HCT116 (cell line): ENCODE measurements at regions not wholly inside any gene's neighbourhood (a gene's known extent, or its start where the extent isn't known, plus 50 kb on each side); places are given as distances from the start of the nearest gene placed in this dataset.

Experiments used
- ATAC-seq: fragments of 200-7000 bp; cut with Tn5 transposase; 2 replicates; pipeline ENCODE4 v1.9.1; 2020; ENCODE audit warnings: mild to moderate bottlenecking, moderate library complexity
- BruUV-seq: library from RNA; stranded (reverse); fragments of 400-500 nt; replicated peaks from 2 replicates; lab custom pipeline; 2021; lab: Mats Ljungman, UMichigan
- CTCF ChIA-PET: fragments of 300-600 bp; sonication (Branson Sonifier 250); formaldehyde crosslinking; loops from one replicate; lab custom pipeline; 2021; ENCODE audit warnings: antibody characterized with exemption; lab: Charles Lee
- POLR2A ChIA-PET: fragments of 300-600, 350-600 bp; sonication (Branson Sonifier 250); formaldehyde crosslinking; loops from one replicate; lab custom pipeline; 2021; ENCODE audit warnings: antibody characterized with exemption; lab: Charles Lee
- RAD21 ChIA-PET, 2 experiments: fragments of 300-600 bp; sonication (Branson Sonifier 250); formaldehyde crosslinking; loops; one replicate each; lab custom pipeline; 2023; ENCODE audit warnings: low total read pairs in 2 of 2; ENCODE audit not compliant: uncharacterized antibody in 2 of 2, unreplicated experiment in 2 of 2, low non-redundant PET in 1 of 2; lab: Charles Lee
- DNase-seq: peaks from one replicate; pipeline ENCODE4 v3.0.0-alpha.2; 2010; ENCODE audit warnings: low read depth, low spot score
- H2AFZ ChIP-seq: fragments of 200-600 bp; shearing (Covaris generic), sonication (generic); 2 replicates; pipeline ENCODE4 v1.6.1; 2017; ENCODE audit warnings: low read depth, mixed run types, mixed read lengths, antibody characterized with exemption, low read length; ENCODE audit not compliant: poor library complexity, severe bottlenecking
- H3K27ac ChIP-seq: 2 replicates; pipeline ENCODE4 v1.5.1; 2012; ENCODE audit warnings: low read depth, low read length
- H3K27me3 ChIP-seq: fragments of 200-600 bp; sonication (generic); 2 replicates; pipeline ENCODE4 v1.6.1; 2016; ENCODE audit warnings: mixed run types, low read length, mixed read lengths; ENCODE audit not compliant: insufficient read depth
- H3K36me3 ChIP-seq, 2 experiments: fragments of 200-500 bp in 1 of 2; fragments of 200-600 bp in 1 of 2; sonication (Bioruptor generic) in 1 of 2; sonication (generic) in 1 of 2; 2 replicates each; pipeline versions ENCODE4 v1.5.1 to v1.6.1; 2014 to 2016; ENCODE audit warnings: low read length in 2 of 2, inconsistent platforms in 1 of 2, mixed read lengths in 1 of 2, mixed run types in 1 of 2; ENCODE audit not compliant: insufficient read depth in 2 of 2, control insufficient read depth in 1 of 2
- H3K4me1 ChIP-seq, 2 experiments: fragments of 200-600 bp in 1 of 2; sonication (generic) in 1 of 2; 2 replicates each; pipeline versions ENCODE4 v1.5.1 to v1.6.1; 2012 to 2017; ENCODE audit warnings: low read length in 2 of 2, inconsistent platforms in 1 of 2, mild to moderate bottlenecking in 1 of 2, mixed read lengths in 1 of 2, mixed run types in 1 of 2, moderate library complexity in 1 of 2; ENCODE audit not compliant: insufficient read depth in 2 of 2, control insufficient read depth in 1 of 2
- H3K4me2 ChIP-seq: fragments of 200-600 bp; sonication (generic); 2 replicates; pipeline ENCODE4 v1.6.1; 2017; ENCODE audit warnings: mixed run types, low read length, mixed read lengths
- H3K4me3 ChIP-seq, 2 experiments: fragments of 200-600 bp in 1 of 2; sonication (generic) in 1 of 2; replicated peaks in 1 of 2; 2 replicates each; pipeline ENCODE4 v1.5.1; 2011 to 2016; ENCODE audit warnings: low read length in 2 of 2, control low read depth in 1 of 2, low read depth in 1 of 2, mild to moderate bottlenecking in 1 of 2, mixed read lengths in 1 of 2, mixed run types in 1 of 2
- H3K79me2 ChIP-seq: fragments of 200-600 bp; sonication (generic); 2 replicates; pipeline ENCODE4 v1.6.1; 2017; ENCODE audit warnings: mild to moderate bottlenecking, mixed run types, low read length, moderate library complexity, mixed read lengths; ENCODE audit not compliant: insufficient read depth
- H3K9ac ChIP-seq: fragments of 200-600 bp; sonication (generic); 2 replicates; pipeline ENCODE4 v1.6.1; 2016; ENCODE audit warnings: low read length, mixed read lengths
- H3K9me2 ChIP-seq: fragments of 200-600 bp; sonication (generic), shearing (Covaris generic); 2 replicates; pipeline ENCODE4 v1.6.1; 2017; ENCODE audit warnings: mixed run types, mild to moderate bottlenecking, moderate library complexity; ENCODE audit not compliant: insufficient read depth
- H3K9me3 ChIP-seq, 2 experiments: fragments of 200-500 bp in 1 of 2; fragments of 200-600 bp in 1 of 2; sonication (Bioruptor generic) in 1 of 2; sonication (generic) in 1 of 2; 2 replicates each; pipeline ENCODE4 v1.6.1; 2014 to 2017; ENCODE audit warnings: low read length in 2 of 2, mixed read lengths in 2 of 2, inconsistent platforms in 1 of 2, low read depth in 1 of 2, mild to moderate bottlenecking in 1 of 2, mixed run types in 1 of 2, moderate library complexity in 1 of 2; ENCODE audit not compliant: control insufficient read depth in 1 of 2, insufficient read depth in 1 of 2
- H4K20me1 ChIP-seq: fragments of 200-600 bp; sonication (generic), shearing (Covaris generic); 2 replicates; pipeline ENCODE4 v1.6.1; 2017; ENCODE audit warnings: mixed run types, mild to moderate bottlenecking, moderate library complexity; ENCODE audit not compliant: insufficient read depth
- CBX3 ChIP-seq: IDR thresholded peaks from 2 replicates; pipeline ENCODE4 v1.6.1; 2012; ENCODE audit warnings: low read depth
- CEBPB ChIP-seq: IDR thresholded peaks from 2 replicates; pipeline ENCODE4 v1.6.1; 2012; ENCODE audit warnings: low read depth
- EGR1 ChIP-seq: IDR thresholded peaks from 2 replicates; pipeline ENCODE4 v1.6.1; 2012; ENCODE audit warnings: low read depth
- EZH2 ChIP-seq: fragments of 200-600 bp; sonication (generic); IDR thresholded peaks from 2 replicates; pipeline ENCODE4 v1.6.1; 2017; ENCODE audit warnings: antibody characterized with exemption, mixed run types
- EZH2phosphoT487 ChIP-seq: fragments of 200-600 bp; IDR thresholded peaks from 2 replicates; pipeline ENCODE4 v1.6.1; 2018; ENCODE audit warnings: antibody characterized with exemption, borderline replicate concordance
- FOSL1 ChIP-seq: IDR thresholded peaks from 2 replicates; pipeline ENCODE4 v1.6.1; 2012; ENCODE audit warnings: low read depth
- JUND ChIP-seq: IDR thresholded peaks from 2 replicates; pipeline ENCODE4 v1.6.1; 2012
- POLR2A ChIP-seq: IDR thresholded peaks from 2 replicates; pipeline ENCODE4 v1.7.0; 2011; ENCODE audit warnings: borderline replicate concordance; ENCODE audit not compliant: insufficient read depth, insufficient read length; ENCODE audit errors: extremely low read depth
- POLR2AphosphoS5 ChIP-seq: IDR thresholded peaks from 2 replicates; pipeline ENCODE4 v1.6.1; 2011; ENCODE audit warnings: mild to moderate bottlenecking, low read depth, low read length, moderate library complexity
- SIN3A ChIP-seq: IDR thresholded peaks from 2 replicates; pipeline ENCODE4 v1.6.1; 2012; ENCODE audit warnings: low read depth
- SRF ChIP-seq: IDR thresholded peaks from 2 replicates; pipeline ENCODE4 v1.6.1; 2012; ENCODE audit warnings: low read depth
- YY1 ChIP-seq: IDR thresholded peaks from 2 replicates; pipeline ENCODE4 v1.6.1; 2011; ENCODE audit warnings: low read length, low read depth, moderate library complexity, mild to moderate bottlenecking; ENCODE audit not compliant: insufficient replicate concordance; ENCODE audit errors: extremely low read depth
- ZFX ChIP-seq: fragments of 450-650 bp; IDR thresholded peaks from 2 replicates; pipeline ENCODE4 v1.6.1; 2017
- ZNF274 ChIP-seq: fragments of 200-500 bp; sonication (Bioruptor generic); IDR thresholded peaks from 2 replicates; pipeline ENCODE4 v1.6.1; 2014; ENCODE audit warnings: mild to moderate bottlenecking, low read depth, low read length, inconsistent platforms
- intact Hi-C: fragments of 100-400 bp; cut with micrococcal nuclease; formaldehyde crosslinking; loops from 2 replicates; pipeline ENCODE4 v1.10.0; 2022
- TF ChIP-seq, protein P1 (sequence below): IDR thresholded peaks from 2 replicates; pipeline ENCODE4 v1.6.1; 2012
- TF ChIP-seq, protein P2 (sequence below): IDR thresholded peaks from 2 replicates; pipeline ENCODE4 v1.6.1; 2012; ENCODE audit warnings: low read depth
- TF ChIP-seq, protein P3 (sequence below): IDR thresholded peaks from 2 replicates; pipeline ENCODE4 v1.6.1; 2012
- TF ChIP-seq, protein P4 (sequence below): IDR thresholded peaks from 2 replicates; pipeline ENCODE4 v1.6.1; 2011; ENCODE audit warnings: mild to moderate bottlenecking, low read length, moderate library complexity; ENCODE audit not compliant: insufficient replicate concordance; ENCODE audit errors: extremely low read depth
- TF ChIP-seq, protein P5 (sequence below), 3 experiments: fragments of 200-600 bp in 1 of 3; sonication (generic) in 1 of 3; IDR thresholded peaks in 2 of 3; conservative IDR thresholded peaks in 1 of 3; 2 replicates each; pipeline ENCODE4 v1.5.1; 2012 to 2017; ENCODE audit warnings: low read depth in 2 of 3, low read length in 2 of 3, antibody characterized with exemption in 1 of 3, borderline replicate concordance in 1 of 3, control low read depth in 1 of 3, mild to moderate bottlenecking in 1 of 3, mixed read lengths in 1 of 3, mixed run types in 1 of 3, moderate library complexity in 1 of 3; ENCODE audit not compliant: insufficient read depth in 1 of 3

DNA sequence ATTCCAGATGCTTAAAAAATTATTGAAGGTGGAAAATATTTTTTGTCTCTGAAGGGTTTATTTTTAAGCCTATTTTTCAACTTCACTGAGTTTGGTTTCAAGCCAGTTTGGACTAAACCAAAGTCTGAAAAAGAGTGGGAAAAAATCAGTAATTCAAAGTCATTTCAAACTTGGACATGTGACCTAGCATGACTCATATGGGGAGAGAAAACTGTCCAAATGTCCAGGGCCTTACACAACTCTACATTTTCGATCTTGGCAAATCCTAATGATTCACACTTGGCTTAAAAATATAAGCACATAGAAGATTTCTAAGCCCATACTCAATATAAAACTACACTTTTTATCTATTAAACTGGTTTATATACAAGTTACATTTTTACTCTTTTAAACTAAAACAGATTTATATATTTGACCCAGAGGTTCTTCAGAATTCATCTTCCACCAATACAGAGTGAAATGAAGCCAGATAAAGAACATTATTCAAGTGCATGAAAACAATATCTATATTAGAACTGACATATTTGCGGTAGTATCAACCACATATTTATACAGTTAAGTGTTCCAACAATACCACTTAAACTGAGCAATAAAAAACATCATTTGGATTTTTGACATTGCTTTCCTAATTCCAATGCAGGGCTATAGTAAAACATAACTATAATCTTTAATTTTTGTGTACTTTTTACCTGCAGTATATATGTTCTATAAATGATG lies 110.3 kb upstream of the TCF21 start:
- ChIA-PET CTCF (interaction anchor here (0.9 kb wide), 1 partner anchor 33 kb away, joined by 3 read pairs; no protein-coding TSS in a partner anchor), POLR2A (no interaction called here), RAD21 (no interaction called here)
- Histone ChIP-seq H3K27me3 (no peaks in the 10 kb centered on the region), H3K9me2 (peaks cover 2% of the 10 kb centered on the region; the same call in 1 of the 2 replicates), H3K9ac (no peak overlapping the region), H2AFZ (no peak overlapping the region), H3K4me2 (no peak overlapping the region), H3K4me1 (peaks cover 0 to 8% of the 10 kb centered on the region in 2 experiments; a peak in 1 of 4 replicates), H3K79me2 (no peaks in the 10 kb centered on the region), H3K4me3 (no peak overlapping the region), H4K20me1 (no peaks in the 10 kb centered on the region), H3K27ac (no peak overlapping the region), H3K36me3 (no peaks in the 10 kb centered on the region), H3K9me3 (no peaks in the 10 kb centered on the region)
- no peak for TF ChIP-seq EZH2phosphoT487
- no peak for TF ChIP-seq EZH2
- no peak for TF ChIP-seq ZNF274
- TF ChIP-seq SIN3A = no peak
- TF ChIP-seq, protein P1, sequence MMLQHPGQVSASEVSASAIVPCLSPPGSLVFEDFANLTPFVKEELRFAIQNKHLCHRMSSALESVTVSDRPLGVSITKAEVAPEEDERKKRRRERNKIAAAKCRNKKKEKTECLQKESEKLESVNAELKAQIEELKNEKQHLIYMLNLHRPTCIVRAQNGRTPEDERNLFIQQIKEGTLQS = no peak
- TF ChIP-seq FOSL1 = peak; percentile 24; the same call in 1 of the 2 replicates
- TF ChIP-seq POLR2A = no peak
- TF ChIP-seq EGR1 = no peak
- TF ChIP-seq YY1 = no peak
- no peak for TF ChIP-seq SRF
- no peak for TF ChIP-seq CBX3
- TF ChIP-seq ZFX = no peak
- no peak for TF ChIP-seq POLR2AphosphoS5
- no peak for TF ChIP-seq CEBPB
- TF ChIP-seq, protein P2, sequence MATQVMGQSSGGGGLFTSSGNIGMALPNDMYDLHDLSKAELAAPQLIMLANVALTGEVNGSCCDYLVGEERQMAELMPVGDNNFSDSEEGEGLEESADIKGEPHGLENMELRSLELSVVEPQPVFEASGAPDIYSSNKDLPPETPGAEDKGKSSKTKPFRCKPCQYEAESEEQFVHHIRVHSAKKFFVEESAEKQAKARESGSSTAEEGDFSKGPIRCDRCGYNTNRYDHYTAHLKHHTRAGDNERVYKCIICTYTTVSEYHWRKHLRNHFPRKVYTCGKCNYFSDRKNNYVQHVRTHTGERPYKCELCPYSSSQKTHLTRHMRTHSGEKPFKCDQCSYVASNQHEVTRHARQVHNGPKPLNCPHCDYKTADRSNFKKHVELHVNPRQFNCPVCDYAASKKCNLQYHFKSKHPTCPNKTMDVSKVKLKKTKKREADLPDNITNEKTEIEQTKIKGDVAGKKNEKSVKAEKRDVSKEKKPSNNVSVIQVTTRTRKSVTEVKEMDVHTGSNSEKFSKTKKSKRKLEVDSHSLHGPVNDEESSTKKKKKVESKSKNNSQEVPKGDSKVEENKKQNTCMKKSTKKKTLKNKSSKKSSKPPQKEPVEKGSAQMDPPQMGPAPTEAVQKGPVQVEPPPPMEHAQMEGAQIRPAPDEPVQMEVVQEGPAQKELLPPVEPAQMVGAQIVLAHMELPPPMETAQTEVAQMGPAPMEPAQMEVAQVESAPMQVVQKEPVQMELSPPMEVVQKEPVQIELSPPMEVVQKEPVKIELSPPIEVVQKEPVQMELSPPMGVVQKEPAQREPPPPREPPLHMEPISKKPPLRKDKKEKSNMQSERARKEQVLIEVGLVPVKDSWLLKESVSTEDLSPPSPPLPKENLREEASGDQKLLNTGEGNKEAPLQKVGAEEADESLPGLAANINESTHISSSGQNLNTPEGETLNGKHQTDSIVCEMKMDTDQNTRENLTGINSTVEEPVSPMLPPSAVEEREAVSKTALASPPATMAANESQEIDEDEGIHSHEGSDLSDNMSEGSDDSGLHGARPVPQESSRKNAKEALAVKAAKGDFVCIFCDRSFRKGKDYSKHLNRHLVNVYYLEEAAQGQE = no peak
- TF ChIP-seq JUND = 0 out of 2 replicates have a peak, but pooled peaks have one; percentile 17
- TF ChIP-seq, protein P3, sequence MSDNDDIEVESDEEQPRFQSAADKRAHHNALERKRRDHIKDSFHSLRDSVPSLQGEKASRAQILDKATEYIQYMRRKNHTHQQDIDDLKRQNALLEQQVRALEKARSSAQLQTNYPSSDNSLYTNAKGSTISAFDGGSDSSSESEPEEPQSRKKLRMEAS = 0 out of 2 replicates have a peak, but pooled peaks have one; percentile 24
- TF ChIP-seq, protein P4, sequence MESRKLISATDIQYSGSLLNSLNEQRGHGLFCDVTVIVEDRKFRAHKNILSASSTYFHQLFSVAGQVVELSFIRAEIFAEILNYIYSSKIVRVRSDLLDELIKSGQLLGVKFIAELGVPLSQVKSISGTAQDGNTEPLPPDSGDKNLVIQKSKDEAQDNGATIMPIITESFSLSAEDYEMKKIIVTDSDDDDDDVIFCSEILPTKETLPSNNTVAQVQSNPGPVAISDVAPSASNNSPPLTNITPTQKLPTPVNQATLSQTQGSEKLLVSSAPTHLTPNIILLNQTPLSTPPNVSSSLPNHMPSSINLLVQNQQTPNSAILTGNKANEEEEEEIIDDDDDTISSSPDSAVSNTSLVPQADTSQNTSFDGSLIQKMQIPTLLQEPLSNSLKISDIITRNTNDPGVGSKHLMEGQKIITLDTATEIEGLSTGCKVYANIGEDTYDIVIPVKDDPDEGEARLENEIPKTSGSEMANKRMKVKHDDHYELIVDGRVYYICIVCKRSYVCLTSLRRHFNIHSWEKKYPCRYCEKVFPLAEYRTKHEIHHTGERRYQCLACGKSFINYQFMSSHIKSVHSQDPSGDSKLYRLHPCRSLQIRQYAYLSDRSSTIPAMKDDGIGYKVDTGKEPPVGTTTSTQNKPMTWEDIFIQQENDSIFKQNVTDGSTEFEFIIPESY = no peak
- TF ChIP-seq, protein P5, sequence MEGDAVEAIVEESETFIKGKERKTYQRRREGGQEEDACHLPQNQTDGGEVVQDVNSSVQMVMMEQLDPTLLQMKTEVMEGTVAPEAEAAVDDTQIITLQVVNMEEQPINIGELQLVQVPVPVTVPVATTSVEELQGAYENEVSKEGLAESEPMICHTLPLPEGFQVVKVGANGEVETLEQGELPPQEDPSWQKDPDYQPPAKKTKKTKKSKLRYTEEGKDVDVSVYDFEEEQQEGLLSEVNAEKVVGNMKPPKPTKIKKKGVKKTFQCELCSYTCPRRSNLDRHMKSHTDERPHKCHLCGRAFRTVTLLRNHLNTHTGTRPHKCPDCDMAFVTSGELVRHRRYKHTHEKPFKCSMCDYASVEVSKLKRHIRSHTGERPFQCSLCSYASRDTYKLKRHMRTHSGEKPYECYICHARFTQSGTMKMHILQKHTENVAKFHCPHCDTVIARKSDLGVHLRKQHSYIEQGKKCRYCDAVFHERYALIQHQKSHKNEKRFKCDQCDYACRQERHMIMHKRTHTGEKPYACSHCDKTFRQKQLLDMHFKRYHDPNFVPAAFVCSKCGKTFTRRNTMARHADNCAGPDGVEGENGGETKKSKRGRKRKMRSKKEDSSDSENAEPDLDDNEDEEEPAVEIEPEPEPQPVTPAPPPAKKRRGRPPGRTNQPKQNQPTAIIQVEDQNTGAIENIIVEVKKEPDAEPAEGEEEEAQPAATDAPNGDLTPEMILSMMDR (IDR thresholded peaks at IDR 0.05 in 2 of 3, conservative IDR thresholded peaks at IDR 0.05 in 1 of 3; ENCODE audit: borderline replicate concordance in 1 of 3, insufficient read depth in 1 of 3, low read depth in 2 of 3, low read length in 2 of 3) = no peak
- no TSS peak for BruUV-seq
- intact Hi-C loops = no loop called here
- no peak for ATAC-seq
- DNase-seq = no peak
